Heart right ventricle (tissue), 16 donors: ENCODE measurements at regions not wholly inside any gene's neighbourhood (a gene's known extent, or its start where the extent isn't known, plus 50 kb on each side); places are given as distances from the start of the nearest gene placed in this dataset.

Source experiments
- ATAC-seq, 8 donors: fragments of 200-7000 bp; cut with Tn5 transposase; one replicate each; pipeline ENCODE4 v1.9.1; 2020; ENCODE audit warnings: mild to moderate bottlenecking in 8 of 8, moderate library complexity in 8 of 8, moderate number of reproducible peaks in 1 of 8
- DNase-seq, 2 donors: peaks; one replicate each; pipeline ENCODE4 v3.0.0-alpha.2; 2020
- H3K27ac ChIP-seq, 10 donors: fragments of 200-600 bp; sonication (generic) in 2 of 10; one replicate each; pipeline versions ENCODE4 v1.5.0 to v1.8.0; 2020 to 2022; ENCODE audit warnings: mild to moderate bottlenecking in 3 of 10
- H3K27me3 ChIP-seq, 7 donors: fragments of 200-600 bp; one replicate each; pipeline ENCODE4 v1.8.0; 2021 to 2022; ENCODE audit warnings: mild to moderate bottlenecking in 2 of 7
- H3K36me3 ChIP-seq, 9 donors: fragments of 200-600 bp; sonication (generic) in 1 of 9; one replicate each; pipeline versions ENCODE4 v1.5.0 to v1.8.0; 2020 to 2022; ENCODE audit warnings: mild to moderate bottlenecking in 2 of 9
- H3K4me1 ChIP-seq, 9 donors: fragments of 200-600 bp; sonication (generic) in 1 of 9; one replicate each; pipeline versions ENCODE4 v1.5.0 to v1.8.0; 2020 to 2022; ENCODE audit warnings: mild to moderate bottlenecking in 4 of 9
- H3K4me3 ChIP-seq, 10 donors: fragments of 200-600 bp; sonication (generic) in 2 of 10; one replicate each; pipeline versions ENCODE4 v1.5.0 to v1.8.0; 2020 to 2022; ENCODE audit warnings: mild to moderate bottlenecking in 7 of 10, moderate library complexity in 2 of 10
- H3K9me3 ChIP-seq, 11 donors: fragments of 200-600 bp in 10 of 11; sonication (generic) in 2 of 11; one replicate each; pipeline versions ENCODE4 v1.5.0 to v1.8.0; 2013 to 2022; ENCODE audit warnings: mild to moderate bottlenecking in 2 of 11, control low read depth in 1 of 11, moderate library complexity in 1 of 11
- WGBS, 2 donors: extraction: QIAGEN DNeasy Blood & Tissue Kit; methylation state at CpG; one replicate each; pipeline ENCODE4 v1.1.7; 2013; ENCODE audit warnings: inconsistent platforms in 1 of 2; 5-methylcytosine and 5-hydroxymethylcytosine counted together
- intact Hi-C, 10 donors: fragments of 100-400 bp; cut with DNase I; formaldehyde crosslinking; loops; one replicate each; pipeline versions ENCODE4 v1.11.1 to v1.14.2; 2022
- TF ChIP-seq, protein P1 (sequence below), 9 donors: fragments of 200-600 bp; sonication (generic) in 2 of 9; IDR thresholded peaks; one replicate each; pipeline versions ENCODE4 v1.5.0 to v1.8.0; 2021 to 2022; ENCODE audit warnings: antibody characterized with exemption in 9 of 9, mild to moderate bottlenecking in 5 of 9, moderate library complexity in 1 of 9
- donor health status: Arrhythmogenic right ventricular cardiomyopathy.
- donor health status: ischemic (EF 13 %, LVEDD 7.1; RV severe dilation, severe dysfunction).
- donor health status: healthy with polysubstance abuse.
- donor health status: DM: no; HTN: yes; CAD: no.
- donor health status: DM: no; HTN: no; CAD: no.
- donor health status: ischemic (EF 25% LVEDD 6.9; RV normal size, moderate dysfunction).
- donor health status: ischemic (EF 25% LVEDD 5.7; RV mildly dilated, moderate dysfunction).
- donor health status: healthy.
- donor health status: DM: yes; HTN: yes; CAD: no.
- donor health status: Ischemic cardiomyopathy.
- donor health status: ischemic (EF 35%, LVEDD 5.7; RV mildly dilated, moderate dysfunction).
- donor health status: nonischemic (EF 11% LVEDD 7.7; RV severe dilation, severe dysfunction).
- donor health status: DM: yes; HTN: yes; CAD: no.
- donor health status: PGD.
- donor health status: ischemic (EF 29% LVEDD 5.4; RV normal size, mild dysfunction).
- donor health status: nonischemic (EF 23%, LVEDD 6.1; RV moderate dilation, normal function).

GRCh38 chr5:164097749-164098148, 592.3 kb downstream of the MAT2B start:
- intact Hi-C loops, result no loop called here
- DNase-seq, result no peak
- Histone ChIP-seq H3K27me3 (no peaks in the 10 kb centered on the region), H3K4me1 (peaks cover 0 to 5% (median 0%) of the 10 kb centered on the region in 9 donors), H3K27ac (no peak overlapping the region), H3K4me3 (no peak overlapping the region), H3K9me3 (no peaks in the 10 kb centered on the region), H3K36me3 (no peaks in the 10 kb centered on the region)
- no peak for ATAC-seq
- WGBS, 2 donors, result 67 to 82% methylated on average over 4 of the region's 4 CpGs
- TF ChIP-seq, protein P1, sequence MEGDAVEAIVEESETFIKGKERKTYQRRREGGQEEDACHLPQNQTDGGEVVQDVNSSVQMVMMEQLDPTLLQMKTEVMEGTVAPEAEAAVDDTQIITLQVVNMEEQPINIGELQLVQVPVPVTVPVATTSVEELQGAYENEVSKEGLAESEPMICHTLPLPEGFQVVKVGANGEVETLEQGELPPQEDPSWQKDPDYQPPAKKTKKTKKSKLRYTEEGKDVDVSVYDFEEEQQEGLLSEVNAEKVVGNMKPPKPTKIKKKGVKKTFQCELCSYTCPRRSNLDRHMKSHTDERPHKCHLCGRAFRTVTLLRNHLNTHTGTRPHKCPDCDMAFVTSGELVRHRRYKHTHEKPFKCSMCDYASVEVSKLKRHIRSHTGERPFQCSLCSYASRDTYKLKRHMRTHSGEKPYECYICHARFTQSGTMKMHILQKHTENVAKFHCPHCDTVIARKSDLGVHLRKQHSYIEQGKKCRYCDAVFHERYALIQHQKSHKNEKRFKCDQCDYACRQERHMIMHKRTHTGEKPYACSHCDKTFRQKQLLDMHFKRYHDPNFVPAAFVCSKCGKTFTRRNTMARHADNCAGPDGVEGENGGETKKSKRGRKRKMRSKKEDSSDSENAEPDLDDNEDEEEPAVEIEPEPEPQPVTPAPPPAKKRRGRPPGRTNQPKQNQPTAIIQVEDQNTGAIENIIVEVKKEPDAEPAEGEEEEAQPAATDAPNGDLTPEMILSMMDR (IDR thresholded peaks at IDR 0.05), result no peak

DNA sequence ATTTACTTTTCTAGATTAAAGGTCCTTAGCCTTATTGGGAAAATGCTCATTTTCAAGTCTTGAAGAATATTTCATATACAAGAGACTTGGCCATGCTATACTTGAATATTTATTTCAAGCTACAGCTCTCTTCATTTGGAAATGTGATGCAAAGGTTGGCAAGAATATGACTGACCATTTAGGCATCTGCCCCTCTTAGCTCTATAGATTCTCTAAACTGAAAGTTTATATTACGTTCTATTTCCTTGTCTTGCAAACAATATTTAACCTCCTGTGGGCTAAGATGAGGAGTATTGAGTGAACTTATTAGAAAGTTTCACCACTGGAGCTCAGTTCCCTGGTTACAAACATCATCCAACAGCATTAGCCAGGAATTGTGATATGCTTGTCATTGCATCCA, 593.1 kb downstream of the MAT2B start:
- ATAC-seq (no peak), DNase-seq (no peak)
- Histone ChIP-seq H3K4me1 (peaks cover 0 to 5% (median 0%) of the 10 kb centered on the region in 9 donors), H3K27me3 (no peaks in the 10 kb centered on the region), H3K27ac (no peak overlapping the region), H3K4me3 (no peak overlapping the region), H3K36me3 (no peaks in the 10 kb centered on the region), H3K9me3 (peaks cover 0 to 6% (median 0%) of the 10 kb centered on the region in 11 donors)
- intact Hi-C loops, result no loop called here
- TF ChIP-seq, protein P1 (IDR thresholded peaks at IDR 0.05), result no peak
- WGBS, 2 donors, result 81 to 83% methylated on average over 1 of the region's 1 CpG

DNA sequence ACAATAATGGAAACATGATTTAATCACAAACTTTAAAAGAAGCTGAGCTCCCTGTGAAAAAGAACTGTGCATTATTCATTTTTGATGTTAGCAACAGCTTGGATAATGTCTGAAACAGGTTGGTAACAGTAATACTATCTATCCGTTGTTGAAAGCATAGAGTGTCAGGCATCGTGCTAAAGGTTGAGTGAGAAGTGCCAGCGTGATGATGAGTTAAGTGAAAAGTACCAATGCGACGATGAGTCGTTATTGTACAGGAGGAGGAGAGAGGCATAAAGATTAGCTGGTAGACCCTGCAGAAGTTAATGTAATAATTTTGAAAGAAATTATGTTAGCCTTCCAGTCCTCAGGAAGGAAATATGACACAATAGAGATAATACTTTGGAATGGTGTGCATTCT, 593.6 kb downstream of the MAT2B start:
- no peaks in the 10 kb centered on the region for H3K27me3 ChIP-seq
- intact Hi-C loops, result no loop called here
- WGBS, 2 donors, result 56 to 59% methylated on average over 6 of the region's 6 CpGs
- no peak for DNase-seq
- no peaks in the 10 kb centered on the region for H3K36me3 ChIP-seq
- no peak overlapping the region for H3K4me3 ChIP-seq
- H3K4me1 ChIP-seq, result peaks cover 0 to 5% (median 0%) of the 10 kb centered on the region in 9 donors
- TF ChIP-seq, protein P1 (IDR thresholded peaks at IDR 0.05), result no peak
- peaks cover 0 to 6% (median 0%) of the 10 kb centered on the region in 11 donors for H3K9me3 ChIP-seq
- ATAC-seq, result no peak
- no peak overlapping the region for H3K27ac ChIP-seq

GRCh38 chr5:164115420-164115819, 610.0 kb downstream of the MAT2B start:
- intact Hi-C loops, result no loop called here
- no peak for ATAC-seq
- TF ChIP-seq, protein P1 (IDR thresholded peaks at IDR 0.05), result no peak
- no peak for DNase-seq
- H3K27me3 ChIP-seq, result no peaks in the 10 kb centered on the region
- 66 to 73% methylated on average over 2 of the region's 2 CpGs for WGBS, 2 donors
- peaks cover 0 to 23% (median 0%) of the 10 kb centered on the region in 11 donors for H3K9me3 ChIP-seq
- no peaks in the 10 kb centered on the region for H3K36me3 ChIP-seq
- no peak overlapping the region for H3K4me3 ChIP-seq
- H3K4me1 ChIP-seq, result no peaks in the 10 kb centered on the region
- no peak overlapping the region for H3K27ac ChIP-seq
